Hematopoietic multipotent progenitor cell (in vitro differentiated cells): ENCODE measurements at regions not wholly inside any gene's neighbourhood (a gene's known extent, or its start where the extent isn't known, plus 50 kb on each side); places are given as distances from the start of the nearest gene placed in this dataset.

Experiments used
- DNase-seq, 3 donors: peaks; one replicate each; pipeline ENCODE4 v3.0.0-alpha.2; 2011 to 2015; ENCODE audit warnings: low read depth in 2 of 3, low spot score in 2 of 3

- DNase-seq = no peak
Measured at GRCh38 chr9:82208741-82209450, 220.3 kb downstream of the SPATA31D1 start.

GRCh38 chr9:82209797-82210470 is 221.4 kb downstream of the SPATA31D1 start:
- DNase-seq = no peak

- no peak for DNase-seq
Measured at GRCh38 chr9:82212885-82213284, 224.3 kb downstream of the SPATA31D1 start.

GRCh38 chr9:82216435-82216834 is 227.9 kb downstream of the SPATA31D1 start:
- no peak for DNase-seq

- no peak for DNase-seq
Measured at GRCh38 chr9:82223442-82223841, 234.9 kb downstream of the SPATA31D1 start.

GRCh38 chr9:82231411-82231810 is 242.8 kb downstream of the SPATA31D1 start:
- DNase-seq = no peak

- DNase-seq = peak in 2 of 3 donors; percentile 21 to 48
Measured at GRCh38 chr9:82234160-82234943, 245.8 kb downstream of the SPATA31D1 start.

- DNase-seq = no peak
Measured at GRCh38 chr9:82242285-82242963, 253.9 kb downstream of the SPATA31D1 start.

- peak in 2 of 3 donors; percentile 80 to 89 for DNase-seq
Measured at GRCh38 chr9:82247318-82247717, 258.7 kb downstream of the SPATA31D1 start.

GRCh38 chr9:82252116-82252515 is 263.5 kb downstream of the SPATA31D1 start:
- DNase-seq = no peak

GRCh38 chr9:82254646-82255367 is 266.2 kb downstream of the SPATA31D1 start:
- DNase-seq = no peak

- no peak for DNase-seq
Measured at GRCh38 chr9:82255481-82256176, 267.1 kb downstream of the SPATA31D1 start.

- no peak for DNase-seq
Measured at GRCh38 chr9:82260691-82261090, 272.1 kb downstream of the SPATA31D1 start.

- DNase-seq = no peak
Measured at GRCh38 chr9:82263619-82264018, 275.0 kb downstream of the SPATA31D1 start.

- DNase-seq = no peak
Measured at GRCh38 chr9:82271106-82271561, 282.6 kb downstream of the SPATA31D1 start.

- no peak for DNase-seq
Measured at GRCh38 chr9:82273121-82273520, 284.5 kb downstream of the SPATA31D1 start.

- DNase-seq = no peak
Measured at GRCh38 chr9:82275258-82275927, 286.8 kb downstream of the SPATA31D1 start.

GRCh38 chr9:82281066-82281465 is 292.5 kb downstream of the SPATA31D1 start:
- no peak for DNase-seq

GRCh38 chr9:82284758-82285157 is 296.2 kb downstream of the SPATA31D1 start:
- no peak for DNase-seq
